ENCODE measurements at regions not wholly inside any gene's neighbourhood (a gene's known extent, or its start where the extent isn't known, plus 50 kb on each side); places are given as distances from the start of the nearest gene placed in this dataset.
A peak's percentile ranks its signal among the peaks of the same experiment; 100 is the strongest.

- H3K9me3 ChIP-seq (replicated peaks in 1 of 11), result peaks cover 0 to 10% (median 5%) of the 10 kb centered on the region in 11 experiments; a peak in 7 of 22 replicates
- no peak overlapping the region for H3K9ac ChIP-seq
- no peaks in the 10 kb centered on the region for H3K4me1 ChIP-seq
- no peaks in the 10 kb centered on the region for H3K36me3 ChIP-seq
- no peak overlapping the region for H3K4me3 ChIP-seq
- H3K4me2 ChIP-seq, result no peak overlapping the region
- TF ChIP-seq Cebpa-rat (IDR thresholded peaks at IDR 0.05), result no peak
- H3K27me3 ChIP-seq, result no peaks in the 10 kb centered on the region
- H4K20me1 ChIP-seq, result no peaks in the 10 kb centered on the region
- H3K27ac ChIP-seq, result no peak overlapping the region
These were observed 1139.5 kb downstream of the TBC1D22A start for GRCh38 chr22:47901911-47902310.

- no peak overlapping the region for H3K4me2 ChIP-seq
- no peaks in the 10 kb centered on the region for H4K20me1 ChIP-seq
- H3K27ac ChIP-seq, result no peak overlapping the region
- H3K27me3 ChIP-seq, result no peaks in the 10 kb centered on the region
- H3K4me1 ChIP-seq, result no peaks in the 10 kb centered on the region
- TF ChIP-seq Cebpa-rat (IDR thresholded peaks at IDR 0.05), result no peak
- peaks cover 5 to 11% (median 7%) of the 10 kb centered on the region in 11 experiments; a peak in 21 of 22 replicates for H3K9me3 ChIP-seq (replicated peaks in 1 of 11)
- no peak overlapping the region for H3K4me3 ChIP-seq
- H3K36me3 ChIP-seq, result no peaks in the 10 kb centered on the region
- no peak overlapping the region for H3K9ac ChIP-seq
These were observed 1137.4 kb downstream of the TBC1D22A start for GRCh38 chr22:47899894-47900293.

- H4K20me1 ChIP-seq, result no peaks in the 10 kb centered on the region
- H3K9ac ChIP-seq, result no peak overlapping the region
- H3K27me3 ChIP-seq, result no peaks in the 10 kb centered on the region
- no peak overlapping the region for H3K27ac ChIP-seq
- H3K4me3 ChIP-seq, result no peak overlapping the region
- no peak for TF ChIP-seq Cebpa-rat (IDR thresholded peaks at IDR 0.05)
- H3K4me2 ChIP-seq, result no peak overlapping the region
- H3K36me3 ChIP-seq, result no peaks in the 10 kb centered on the region
- peaks cover 14 to 20% (median 17%) of the 10 kb centered on the region in 11 experiments for H3K9me3 ChIP-seq (replicated peaks in 1 of 11)
- H3K4me1 ChIP-seq, result no peaks in the 10 kb centered on the region
These were observed 1136.5 kb downstream of the TBC1D22A start for GRCh38 chr22:47898946-47899345.

GRCh38 chr22:47891609-47892008 lies 1129.2 kb downstream of the TBC1D22A start:
- H3K9ac ChIP-seq, result no peak overlapping the region
- H3K9me3 ChIP-seq (replicated peaks in 1 of 11), result peaks cover 19 to 27% (median 24%) of the 10 kb centered on the region in 11 experiments
- peaks cover 0 to 9% (median 3%) of the 10 kb centered on the region in 10 experiments; a peak in 6 of 20 replicates for H3K4me1 ChIP-seq
- H4K20me1 ChIP-seq, result no peaks in the 10 kb centered on the region
- no peak overlapping the region for H3K27ac ChIP-seq
- H3K4me2 ChIP-seq, result no peak overlapping the region
- H3K4me3 ChIP-seq, result no peak overlapping the region
- TF ChIP-seq Cebpa-rat (IDR thresholded peaks at IDR 0.05), result no peak
- H3K27me3 ChIP-seq, result no peaks in the 10 kb centered on the region
- H3K36me3 ChIP-seq, result no peaks in the 10 kb centered on the region

GRCh38 chr22:47888817-47889216 lies 1126.4 kb downstream of the TBC1D22A start:
- Histone ChIP-seq H4K20me1 (no peaks in the 10 kb centered on the region; a peak in 1 of 22 replicates), H3K27ac (no peak overlapping the region), H3K27me3 (no peaks in the 10 kb centered on the region), H3K4me3 (no peak overlapping the region), H3K4me1 (peaks cover 0 to 9% (median 3%) of the 10 kb centered on the region in 10 experiments; a peak in 6 of 20 replicates), H3K36me3 (no peaks in the 10 kb centered on the region), H3K4me2 (no peak overlapping the region), H3K9ac (no peak overlapping the region), H3K9me3 (replicated peaks in 1 of 11) (peaks cover 2 to 9% (median 5%) of the 10 kb centered on the region in 11 experiments; a peak in 21 of 22 replicates)
- no peak for TF ChIP-seq Cebpa-rat (IDR thresholded peaks at IDR 0.05)

- Histone ChIP-seq H3K9ac (no peak overlapping the region), H3K4me2 (no peak overlapping the region), H3K27me3 (no peaks in the 10 kb centered on the region; a peak in 1 of 22 replicates), H3K4me3 (no peak overlapping the region), H3K27ac (no peak overlapping the region), H4K20me1 (no peaks in the 10 kb centered on the region; a peak in 1 of 22 replicates), H3K36me3 (no peaks in the 10 kb centered on the region), H3K9me3 (replicated peaks in 1 of 11) (no peaks in the 10 kb centered on the region), H3K4me1 (peaks cover 4 to 20% (median 9%) of the 10 kb centered on the region in 10 experiments; a peak in 19 of 20 replicates)
- TF ChIP-seq Cebpa-rat (IDR thresholded peaks at IDR 0.05), result no peak
These were observed 1122.3 kb downstream of the TBC1D22A start for GRCh38 chr22:47884775-47885174.

GRCh38 chr22:47884200-47884599 lies 1121.8 kb downstream of the TBC1D22A start:
- no peaks in the 10 kb centered on the region for H3K9me3 ChIP-seq (replicated peaks in 1 of 11)
- H3K4me1 ChIP-seq, result peaks cover 7 to 26% (median 15%) of the 10 kb centered on the region in 10 experiments; a peak in 19 of 20 replicates
- H3K36me3 ChIP-seq, result no peaks in the 10 kb centered on the region
- no peak for TF ChIP-seq Cebpa-rat (IDR thresholded peaks at IDR 0.05)
- H3K27ac ChIP-seq, result no peak overlapping the region
- no peaks in the 10 kb centered on the region; a peak in 1 of 22 replicates for H3K27me3 ChIP-seq
- no peak overlapping the region for H3K9ac ChIP-seq
- H3K4me3 ChIP-seq, result no peak overlapping the region
- H4K20me1 ChIP-seq, result no peaks in the 10 kb centered on the region; a peak in 1 of 22 replicates
- no peak overlapping the region for H3K4me2 ChIP-seq

- Histone ChIP-seq H3K4me2 (no peak overlapping the region), H3K9me3 (replicated peaks in 1 of 11) (no peaks in the 10 kb centered on the region), H3K36me3 (no peaks in the 10 kb centered on the region), H3K27me3 (no peaks in the 10 kb centered on the region; a peak in 1 of 22 replicates), H3K4me1 (peaks cover 7 to 26% (median 15%) of the 10 kb centered on the region in 10 experiments; a peak in 19 of 20 replicates), H3K27ac (no peak overlapping the region), H3K9ac (no peak overlapping the region), H3K4me3 (no peak overlapping the region), H4K20me1 (no peaks in the 10 kb centered on the region; a peak in 1 of 22 replicates)
- no peak for TF ChIP-seq Cebpa-rat (IDR thresholded peaks at IDR 0.05)
These were observed 1121.3 kb downstream of the TBC1D22A start for GRCh38 chr22:47883757-47884156.

GRCh38 chr22:47879346-47879745 lies 1116.9 kb downstream of the TBC1D22A start:
- Histone ChIP-seq H3K4me2 (peak overlapping the region in 10 of 11 experiments; percentile 58 to 84 (median 76); a peak in 20 of 22 replicates), H3K27ac (no peak overlapping the region), H3K36me3 (no peaks in the 10 kb centered on the region), H3K9me3 (replicated peaks in 1 of 11) (no peaks in the 10 kb centered on the region), H3K9ac (no peak overlapping the region), H3K4me3 (no peak overlapping the region), H3K27me3 (no peaks in the 10 kb centered on the region; a peak in 1 of 22 replicates), H3K4me1 (peaks cover 7 to 17% (median 12%) of the 10 kb centered on the region in 10 experiments; a peak in 19 of 20 replicates), H4K20me1 (no peaks in the 10 kb centered on the region)
- no peak for TF ChIP-seq Cebpa-rat (IDR thresholded peaks at IDR 0.05)

GRCh38 chr22:47878460-47878859 lies 1116.0 kb downstream of the TBC1D22A start:
- no peaks in the 10 kb centered on the region for H3K36me3 ChIP-seq
- H3K9me3 ChIP-seq (replicated peaks in 1 of 11), result no peaks in the 10 kb centered on the region
- H4K20me1 ChIP-seq, result no peaks in the 10 kb centered on the region
- H3K27me3 ChIP-seq, result no peaks in the 10 kb centered on the region; a peak in 1 of 22 replicates
- H3K4me3 ChIP-seq, result no peak overlapping the region
- H3K4me2 ChIP-seq, result no peak overlapping the region
- peaks cover 7 to 17% (median 12%) of the 10 kb centered on the region in 10 experiments; a peak in 19 of 20 replicates for H3K4me1 ChIP-seq
- H3K27ac ChIP-seq, result no peak overlapping the region
- TF ChIP-seq Cebpa-rat (IDR thresholded peaks at IDR 0.05), result no peak
- H3K9ac ChIP-seq, result no peak overlapping the region
